OCI-LY3 (cell line): ENCODE measurements at regions not wholly inside any gene's neighbourhood (a gene's known extent, or its start where the extent isn't known, plus 50 kb on each side); places are given as distances from the start of the nearest gene placed in this dataset.

Source experiments
- CTCF ChIP-seq: fragments of 200-600, 300-600 bp; sonication (generic); IDR thresholded peaks from 2 replicates; pipeline ENCODE4 v1.5.1; 2014; ENCODE audit warnings: antibody characterized with exemption, low read length, low read depth
- EZH2phosphoT487 ChIP-seq: fragments of 200-600 bp; shearing (Covaris generic); IDR thresholded peaks from 2 replicates; pipeline ENCODE4 v1.6.1; 2018; ENCODE audit warnings: antibody characterized with exemption, mixed run types, low read depth

DNA sequence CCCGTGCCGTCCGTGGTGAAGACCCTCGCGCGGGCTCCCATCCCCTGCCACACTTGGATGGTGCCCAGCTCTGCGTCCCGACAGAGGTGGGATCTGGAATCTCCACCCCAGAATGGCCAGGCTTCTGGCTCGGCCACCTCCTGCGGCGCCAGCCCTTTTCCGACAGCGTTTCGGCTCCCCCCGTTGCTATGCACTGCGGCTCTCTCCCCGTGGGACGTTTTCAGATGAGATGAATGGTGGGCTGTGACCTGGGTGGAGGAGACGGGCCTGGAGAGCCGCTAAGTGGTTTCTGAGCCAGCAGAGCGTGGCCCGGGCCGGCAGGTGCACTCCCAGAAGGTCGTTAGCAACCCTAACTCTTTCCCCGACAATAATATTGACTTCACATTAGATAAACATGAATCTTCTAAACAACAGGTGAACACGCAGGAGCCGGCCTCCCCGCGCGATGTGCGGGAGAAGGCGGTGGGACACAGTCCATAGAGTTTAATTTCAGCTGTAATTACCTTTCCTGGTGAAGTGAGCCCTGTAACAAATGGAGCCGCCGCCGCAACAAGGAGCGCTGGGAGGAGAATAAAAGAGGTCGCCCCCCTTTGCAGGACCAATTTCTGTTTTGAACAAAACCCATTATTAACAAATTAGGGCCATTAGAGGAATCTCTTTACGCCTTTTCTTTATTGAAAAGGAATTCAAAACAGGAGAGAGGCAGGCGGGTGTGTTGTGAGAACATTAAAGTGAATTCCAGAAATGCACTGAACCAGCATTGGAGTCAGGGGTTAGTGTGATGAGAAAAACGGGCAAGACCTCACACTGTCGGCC, 294.3 kb upstream of the PFKP start:
- TF ChIP-seq CTCF = no peak
- TF ChIP-seq EZH2phosphoT487 = no peak
